OCI-LY1 (cell line): ENCODE measurements at regions not wholly inside any gene's neighbourhood (a gene's known extent, or its start where the extent isn't known, plus 50 kb on each side); places are given as distances from the start of the nearest gene placed in this dataset.
A peak's percentile ranks its signal among the peaks of the same experiment; 100 is the strongest.

Experiments used
- H2AFZ ChIP-seq: fragments of 200-600 bp; sonication (generic), shearing (Covaris generic); 2 replicates; pipeline ENCODE4 v1.6.0; 2014; ENCODE audit warnings: antibody characterized with exemption, mild to moderate bottlenecking, low read length
- H3F3A ChIP-seq: fragments of 200-600 bp; sonication (generic), shearing (Covaris generic); 2 replicates; pipeline ENCODE4 v1.6.0; 2014; ENCODE audit warnings: mild to moderate bottlenecking, antibody characterized with exemption, low read length, moderate library complexity; ENCODE audit not compliant: insufficient read depth
- H3K27ac ChIP-seq: fragments of 200-600 bp; sonication (generic); 2 replicates; pipeline ENCODE4 v1.5.1; 2014; ENCODE audit warnings: low read length, mixed run types, mild to moderate bottlenecking, low read depth; ENCODE audit not compliant: poor library complexity, severe bottlenecking
- H3K27me3 ChIP-seq: fragments of 200-600 bp; sonication (generic); 2 replicates; pipeline ENCODE4 v1.6.0; 2014; ENCODE audit warnings: antibody characterized with exemption, mild to moderate bottlenecking, low read length, moderate library complexity; ENCODE audit not compliant: insufficient read depth
- H3K36me3 ChIP-seq: fragments of 200-600 bp; sonication (generic); 2 replicates; pipeline ENCODE4 v1.6.1; 2014; ENCODE audit warnings: mild to moderate bottlenecking, antibody characterized with exemption, low read length, moderate library complexity, mixed read lengths; ENCODE audit not compliant: insufficient read depth
- H3K4me1 ChIP-seq: fragments of 200-600 bp; sonication (generic); 2 replicates; pipeline ENCODE4 v1.5.1; 2014; ENCODE audit warnings: mild to moderate bottlenecking, low read length, moderate library complexity; ENCODE audit not compliant: insufficient read depth, severe bottlenecking
- H3K4me2 ChIP-seq: fragments of 200-600 bp; sonication (generic), shearing (Covaris generic); 2 replicates; pipeline ENCODE4 v1.6.1; 2014; ENCODE audit warnings: low read length
- H3K4me3 ChIP-seq: fragments of 200-600 bp; sonication (generic); 2 replicates; pipeline ENCODE4 v1.5.1; 2014; ENCODE audit warnings: low read length, low read depth, mild to moderate bottlenecking, mixed read lengths; ENCODE audit not compliant: poor library complexity, severe bottlenecking
- H3K79me2 ChIP-seq: fragments of 200-600 bp; shearing (Covaris generic); 2 replicates; pipeline ENCODE4 v1.6.1; 2016; ENCODE audit warnings: mixed run types, low read length, mixed read lengths; ENCODE audit not compliant: insufficient read depth
- H3K9ac ChIP-seq: fragments of 200-600 bp; sonication (generic), shearing (Covaris generic); 2 replicates; pipeline ENCODE4 v1.6.1; 2014; ENCODE audit warnings: mild to moderate bottlenecking, low read length, mixed read lengths
- H3K9me2 ChIP-seq: fragments of 200-600 bp; sonication (generic), shearing (Covaris generic); 2 replicates; pipeline ENCODE4 v1.6.1; 2014; ENCODE audit warnings: low read depth, mild to moderate bottlenecking, low read length, mixed read lengths
- H3K9me3 ChIP-seq: fragments of 200-600 bp; shearing (Covaris generic); 2 replicates; pipeline ENCODE4 v1.6.1; 2014; ENCODE audit warnings: low read length, mixed read lengths
- H4K20me1 ChIP-seq: fragments of 200-600 bp; sonication (generic), shearing (Covaris generic); 2 replicates; pipeline ENCODE4 v1.6.0; 2016; ENCODE audit warnings: mild to moderate bottlenecking, low read length; ENCODE audit not compliant: insufficient read depth
- CTCF ChIP-seq: fragments of 200-600 bp; sonication (generic), shearing (Covaris generic); IDR thresholded peaks from 2 replicates; pipeline ENCODE4 v1.5.1; 2017; ENCODE audit warnings: mild to moderate bottlenecking, antibody characterized with exemption, low read length, moderate library complexity, mixed read lengths
- EZH2 ChIP-seq: fragments of 200-600 bp; sonication (generic), shearing (Covaris generic); IDR thresholded peaks from 2 replicates; pipeline ENCODE4 v1.8.0; 2017; ENCODE audit warnings: borderline replicate concordance, mixed run types, mild to moderate bottlenecking, antibody characterized with exemption, low read length, moderate library complexity, mixed read lengths

GRCh38 chr3:166029507-166029906 is 192.3 kb upstream of the BCHE start:
- H3K27ac ChIP-seq, result no peak overlapping the region
- no peaks in the 10 kb centered on the region for H3K4me1 ChIP-seq
- H3F3A ChIP-seq, result no peaks in the 10 kb centered on the region
- H3K4me3 ChIP-seq, result no peak overlapping the region
- no peak overlapping the region for H3K4me2 ChIP-seq
- no peaks in the 10 kb centered on the region for H3K36me3 ChIP-seq
- H3K79me2 ChIP-seq, result no peaks in the 10 kb centered on the region
- H3K27me3 ChIP-seq, result no peaks in the 10 kb centered on the region
- H3K9me3 ChIP-seq, result no peaks in the 10 kb centered on the region
- no peak overlapping the region for H2AFZ ChIP-seq
- no peaks in the 10 kb centered on the region for H3K9me2 ChIP-seq
- no peak overlapping the region for H3K9ac ChIP-seq
- H4K20me1 ChIP-seq, result no peaks in the 10 kb centered on the region
- TF ChIP-seq CTCF (no peak), EZH2 (no peak)

- H3K4me3 ChIP-seq, result no peak overlapping the region
- no peaks in the 10 kb centered on the region for H4K20me1 ChIP-seq
- TF ChIP-seq EZH2 (no peak), CTCF (peak; percentile 63)
- H3K27me3 ChIP-seq, result no peaks in the 10 kb centered on the region
- no peak overlapping the region for H3K9ac ChIP-seq
- H2AFZ ChIP-seq, result no peak overlapping the region
- no peaks in the 10 kb centered on the region for H3K9me2 ChIP-seq
- no peaks in the 10 kb centered on the region for H3F3A ChIP-seq
- H3K9me3 ChIP-seq, result no peaks in the 10 kb centered on the region
- H3K27ac ChIP-seq, result no peak overlapping the region
- H3K4me1 ChIP-seq, result no peaks in the 10 kb centered on the region
- no peaks in the 10 kb centered on the region for H3K36me3 ChIP-seq
- no peaks in the 10 kb centered on the region for H3K79me2 ChIP-seq
- no peak overlapping the region for H3K4me2 ChIP-seq
Measured at GRCh38 chr3:166013073-166013679, 176.0 kb upstream of the BCHE start.

GRCh38 chr3:166011771-166012170 is 174.5 kb upstream of the BCHE start:
- no peak overlapping the region for H3K9ac ChIP-seq
- H3F3A ChIP-seq, result no peaks in the 10 kb centered on the region
- no peaks in the 10 kb centered on the region for H3K4me1 ChIP-seq
- H3K4me2 ChIP-seq, result no peak overlapping the region
- H3K27ac ChIP-seq, result no peak overlapping the region
- H2AFZ ChIP-seq, result no peak overlapping the region
- TF ChIP-seq EZH2 (no peak), CTCF (no peak)
- H4K20me1 ChIP-seq, result no peaks in the 10 kb centered on the region
- H3K27me3 ChIP-seq, result no peaks in the 10 kb centered on the region
- no peak overlapping the region for H3K4me3 ChIP-seq
- H3K9me2 ChIP-seq, result no peaks in the 10 kb centered on the region
- H3K36me3 ChIP-seq, result no peaks in the 10 kb centered on the region
- H3K9me3 ChIP-seq, result no peaks in the 10 kb centered on the region
- H3K79me2 ChIP-seq, result no peaks in the 10 kb centered on the region
